ENCODE measurements at regions not wholly inside any gene's neighbourhood (a gene's known extent, or its start where the extent isn't known, plus 50 kb on each side); places are given as distances from the start of the nearest gene placed in this dataset.

- TF ChIP-seq CTCF (conservative IDR thresholded peaks at IDR 0.05; ENCODE audit: low read depth in 2 of 2), result peak; percentile 27 to 63; a peak in 3 of 4 replicates
- no peak for TF ChIP-seq CREB1 (CRISPR knock-in tag; IDR thresholded peaks at IDR 0.05; ENCODE audit: low read depth)
- TF ChIP-seq EZH2phosphoT487 (IDR thresholded peaks at IDR 0.05; ENCODE audit: unreplicated experiment), result no peak
- no peak for TF ChIP-seq STAT1 (IDR thresholded peaks at IDR 0.05; ENCODE audit: unreplicated experiment)
- no peak for TF ChIP-seq POLR2AphosphoS5 (IDR thresholded peaks at IDR 0.05; ENCODE audit: low read depth)
- no peak for TF ChIP-seq REST (IDR thresholded peaks at IDR 0.05; ENCODE audit: unreplicated experiment)
- no peak for TF ChIP-seq ZNF331 (CRISPR knock-in tag; IDR thresholded peaks at IDR 0.05; ENCODE audit: low read depth)
- no peak for TF ChIP-seq EZH2 (IDR thresholded peaks at IDR 0.05; ENCODE audit: low read depth, unreplicated experiment)
These were observed 71.1 kb upstream of the TMEM97 start for GRCh38 chr17:28247671-28248555.

All from GM23338 (cell line).